ENCODE measurements at regions not wholly inside any gene's neighbourhood (a gene's known extent, or its start where the extent isn't known, plus 50 kb on each side); places are given as distances from the start of the nearest gene placed in this dataset.

GRCh38 chr12:72100854-72101253 lies 162.2 kb downstream of the TPH2 start:
- TF ChIP-seq CTCF (IDR thresholded peaks at IDR 0.05; ENCODE audit: low read length) (no peak), EZH2 (IDR thresholded peaks at IDR 0.05; ENCODE audit: borderline replicate concordance, low read length) (no peak)

Data from OCI-LY1 (cell line).